GM10266 (cell line): ENCODE measurements at regions not wholly inside any gene's neighbourhood (a gene's known extent, or its start where the extent isn't known, plus 50 kb on each side); places are given as distances from the start of the nearest gene placed in this dataset.

ENCODE experiments used
- DNase-seq: peaks from one replicate; pipeline ENCODE4 v3.0.0; 2012; ENCODE audit errors: extremely low spot score
- TF ChIP-seq, protein P1 (sequence below): IDR thresholded peaks from 2 replicates; pipeline ENCODE4 v1.5.1; 2012; ENCODE audit warnings: mild to moderate bottlenecking, low read depth; ENCODE audit not compliant: control insufficient read depth, insufficient read depth; ENCODE audit errors: missing control alignments

DNA sequence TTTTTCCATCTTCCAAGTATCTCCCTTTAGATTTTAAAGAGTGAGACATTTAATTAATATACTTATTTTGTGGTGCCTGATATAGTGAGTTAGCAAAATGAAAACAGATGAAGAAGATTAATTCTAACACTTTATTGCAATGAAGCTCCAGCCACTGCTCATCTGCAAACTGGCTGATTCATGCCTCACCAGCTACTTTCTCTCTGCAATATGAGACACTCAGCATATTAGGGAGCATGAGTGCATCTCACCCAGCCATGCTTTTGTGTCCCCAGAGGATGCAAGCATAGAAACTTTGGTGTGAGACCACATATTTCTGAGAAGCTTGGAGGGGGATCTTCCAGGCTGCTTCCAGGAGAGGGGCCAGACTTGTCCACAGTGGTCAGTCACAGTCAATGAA, 148.6 kb downstream of the BMP4 start:
- TF ChIP-seq, protein P1, sequence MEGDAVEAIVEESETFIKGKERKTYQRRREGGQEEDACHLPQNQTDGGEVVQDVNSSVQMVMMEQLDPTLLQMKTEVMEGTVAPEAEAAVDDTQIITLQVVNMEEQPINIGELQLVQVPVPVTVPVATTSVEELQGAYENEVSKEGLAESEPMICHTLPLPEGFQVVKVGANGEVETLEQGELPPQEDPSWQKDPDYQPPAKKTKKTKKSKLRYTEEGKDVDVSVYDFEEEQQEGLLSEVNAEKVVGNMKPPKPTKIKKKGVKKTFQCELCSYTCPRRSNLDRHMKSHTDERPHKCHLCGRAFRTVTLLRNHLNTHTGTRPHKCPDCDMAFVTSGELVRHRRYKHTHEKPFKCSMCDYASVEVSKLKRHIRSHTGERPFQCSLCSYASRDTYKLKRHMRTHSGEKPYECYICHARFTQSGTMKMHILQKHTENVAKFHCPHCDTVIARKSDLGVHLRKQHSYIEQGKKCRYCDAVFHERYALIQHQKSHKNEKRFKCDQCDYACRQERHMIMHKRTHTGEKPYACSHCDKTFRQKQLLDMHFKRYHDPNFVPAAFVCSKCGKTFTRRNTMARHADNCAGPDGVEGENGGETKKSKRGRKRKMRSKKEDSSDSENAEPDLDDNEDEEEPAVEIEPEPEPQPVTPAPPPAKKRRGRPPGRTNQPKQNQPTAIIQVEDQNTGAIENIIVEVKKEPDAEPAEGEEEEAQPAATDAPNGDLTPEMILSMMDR, result no peak

DNA sequence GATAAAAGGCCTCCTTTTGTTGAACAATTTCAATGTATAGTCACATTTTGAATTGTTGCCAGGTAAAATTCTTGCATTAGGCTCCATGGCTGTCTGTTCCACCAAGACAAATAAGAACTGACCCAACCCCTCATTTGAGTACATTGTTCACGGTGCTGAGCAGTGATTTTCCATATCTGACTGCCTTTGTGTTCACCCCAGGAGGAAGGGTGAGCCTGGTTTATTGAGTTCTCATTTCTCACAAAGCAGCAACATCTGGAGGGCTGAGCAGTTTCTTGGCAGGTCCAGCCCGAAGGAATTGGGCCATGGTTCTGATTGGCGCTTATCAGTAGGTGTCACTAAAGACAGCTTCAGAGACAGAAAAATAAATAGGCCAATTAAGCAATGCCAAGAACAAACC, 149.1 kb downstream of the BMP4 start:
- no peak for DNase-seq
- TF ChIP-seq, protein P1, result no peak

More for the DNA sequence above, 148.6 kb downstream of the BMP4 start:
- DNase-seq, result no peak

DNA sequence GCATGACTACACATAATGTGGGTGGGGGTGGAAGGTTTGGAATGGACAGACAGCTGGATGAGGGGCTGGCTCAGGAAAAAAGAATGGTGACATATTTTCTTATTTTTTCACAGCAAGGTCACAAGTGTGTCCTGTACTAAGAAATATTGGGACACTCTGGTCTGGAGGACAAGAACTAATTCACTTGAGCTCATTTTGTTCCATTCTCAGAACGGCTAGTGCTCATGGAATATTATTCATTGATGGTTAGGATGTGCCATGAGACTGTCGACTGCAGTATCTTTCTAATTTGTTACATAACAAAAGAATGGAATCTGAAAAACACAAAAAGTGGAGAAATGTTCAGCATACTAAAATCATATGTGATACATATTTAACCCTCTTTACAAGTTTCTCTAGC, 149.5 kb downstream of the BMP4 start:
- no peak for DNase-seq
- TF ChIP-seq, protein P1, result no peak

DNA sequence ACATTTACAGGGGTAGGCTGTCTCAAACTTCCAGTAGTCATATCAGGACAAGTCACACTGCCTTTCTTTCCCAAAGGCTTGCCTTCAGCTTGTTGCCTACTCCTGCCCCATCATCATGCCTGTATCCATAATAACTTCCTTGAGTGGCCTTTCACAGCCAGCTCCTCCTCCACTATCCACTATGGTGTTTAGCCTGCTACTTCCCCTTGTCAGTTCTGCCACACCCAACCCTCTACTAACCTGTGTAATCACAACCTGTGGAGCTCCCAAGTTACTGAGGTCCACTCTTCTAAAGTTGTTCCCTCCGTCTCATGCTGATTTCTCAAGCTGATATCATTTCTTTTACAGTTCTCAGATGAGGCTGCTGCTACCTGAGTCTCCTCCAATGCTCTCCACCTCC, 159.9 kb downstream of the BMP4 start:
- TF ChIP-seq, protein P1, result no peak
- no peak for DNase-seq

DNA sequence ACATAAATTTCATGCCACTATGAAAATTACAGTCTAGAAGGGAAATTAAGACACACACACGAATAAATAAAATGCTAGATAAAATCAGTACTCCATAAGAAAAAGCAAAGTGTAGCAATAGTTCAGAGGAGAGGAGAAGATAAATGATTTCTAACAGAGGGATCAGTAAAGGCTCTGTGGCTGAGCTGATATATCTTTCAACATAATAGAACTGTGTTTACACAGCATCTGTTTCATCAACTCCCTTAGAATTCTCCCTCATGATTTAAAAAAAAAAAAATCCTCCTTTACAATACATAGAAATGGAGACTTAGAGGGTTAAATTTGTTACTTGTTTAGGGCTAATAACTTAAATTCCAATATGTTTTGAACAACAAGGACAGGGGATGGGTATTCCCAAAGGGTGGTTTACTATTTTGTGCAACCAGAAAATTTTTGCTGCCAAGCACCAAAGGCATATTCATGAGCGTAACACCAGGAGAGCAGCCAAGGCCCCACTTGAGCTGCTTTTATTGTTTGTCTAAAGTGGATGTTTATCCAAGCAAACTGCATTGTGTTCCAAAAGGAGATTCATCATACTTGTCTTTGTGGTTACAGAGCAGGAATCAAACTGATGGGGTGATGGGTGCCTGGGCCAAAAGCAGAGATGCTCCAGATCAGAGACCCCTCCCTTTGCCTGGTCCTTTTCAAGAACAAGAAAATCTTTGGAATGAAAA, 162.7 kb downstream of the BMP4 start:
- DNase-seq, result no peak

DNA sequence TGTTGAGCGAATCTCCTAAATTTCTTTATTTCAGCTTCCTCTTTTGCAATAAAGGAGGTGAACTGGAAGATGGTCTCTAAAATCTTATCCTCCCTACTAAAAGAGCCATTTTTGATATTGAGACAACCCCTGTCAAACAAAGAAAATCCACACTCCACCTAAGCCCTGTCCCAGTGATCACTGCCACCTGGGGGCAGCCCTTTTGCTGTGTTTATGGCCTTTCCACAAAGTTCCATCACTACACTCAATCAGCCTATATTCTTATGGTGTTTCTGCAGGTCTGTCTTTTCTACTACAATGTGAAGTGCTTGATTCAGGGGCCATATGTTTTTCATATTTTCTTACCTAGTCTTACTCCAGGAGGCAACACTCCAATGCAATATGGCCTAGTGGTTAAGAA, 163.7 kb downstream of the BMP4 start:
- DNase-seq, result no peak
- TF ChIP-seq, protein P1, result peak; percentile 9

More for the DNA sequence above, 162.7 kb downstream of the BMP4 start:
- TF ChIP-seq, protein P1, result no peak

DNA sequence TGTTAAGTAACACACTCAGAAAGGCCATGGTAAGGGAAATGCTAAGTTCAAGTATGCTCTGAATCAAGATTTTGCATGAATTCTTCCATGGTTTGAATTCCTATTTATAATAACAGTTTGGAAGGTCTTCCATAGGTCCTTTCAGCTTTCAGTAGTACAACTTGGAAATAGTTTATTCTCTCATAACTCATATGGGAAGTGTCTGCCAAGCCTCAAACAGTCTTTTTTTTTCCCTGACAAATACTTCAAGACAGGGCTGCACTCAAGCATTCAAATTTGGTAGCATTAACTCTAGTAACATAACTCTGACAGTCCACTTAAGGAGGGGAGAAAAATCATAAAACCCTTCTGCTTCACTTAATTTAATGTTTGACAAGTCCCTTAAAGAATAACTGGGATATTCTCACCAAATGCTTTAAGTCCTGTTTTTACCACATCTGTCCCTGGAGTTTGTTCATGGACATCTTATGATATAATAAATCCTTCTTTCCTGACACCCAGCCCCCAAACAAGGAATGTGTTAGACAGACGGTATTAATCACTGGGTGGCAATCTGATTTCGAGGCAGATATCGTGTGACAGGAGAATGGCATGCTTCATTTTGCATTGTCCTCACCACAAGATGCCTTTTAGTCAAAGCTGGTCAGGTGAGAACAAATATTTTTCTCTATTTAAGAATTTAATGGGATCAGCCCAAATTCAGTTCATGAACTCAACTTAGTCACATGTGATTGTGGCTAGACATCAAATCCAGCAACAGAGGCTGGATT, 165.7 kb downstream of the BMP4 start:
- TF ChIP-seq, protein P1, result no peak

More for the DNA sequence above, 165.7 kb downstream of the BMP4 start:
- DNase-seq, result no peak
